ENCODE measurements at regions not wholly inside any gene's neighbourhood (a gene's known extent, or its start where the extent isn't known, plus 50 kb on each side); places are given as distances from the start of the nearest gene placed in this dataset.
"Not testable (repeated sequence)": the region's sequence is repeated elsewhere in the genome, so short reads cannot be mapped to it uniquely, and the experiment has no call there.

GRCh38 chr2:155539028-155539427 lies 793.5 kb downstream of the NR4A2 start:
- H3K36me3 Mint-ChIP-seq; H3K4me1 Mint-ChIP-seq; POLR2A ChIA-PET; H3K27me3 Mint-ChIP-seq (ENCODE audit: low read depth); DNase-seq (ENCODE audit: low spot score); H3K27ac Mint-ChIP-seq; ATAC-seq; H3K9me3 Mint-ChIP-seq; CTCF ChIA-PET; H3K4me3 Mint-ChIP-seq: not testable (repeated sequence)

GRCh38 chr2:155528034-155528433 lies 804.5 kb downstream of the NR4A2 start:
- ChIA-PET CTCF (no interaction called here), POLR2A (no interaction called here)
- Mint-ChIP-seq H3K27ac (no peak overlapping the region), H3K4me1 (no peaks in the 10 kb centered on the region), H3K27me3 (ENCODE audit: low read depth) (no peaks in the 10 kb centered on the region), H3K36me3 (no peaks in the 10 kb centered on the region), H3K9me3 (no peaks in the 10 kb centered on the region), H3K4me3 (no peak overlapping the region)
- ATAC-seq = no peak
- DNase-seq (ENCODE audit: low spot score) = no peak
- TF ChIP-seq ZNF425 (CRISPR knock-in tag; conservative IDR thresholded peaks at IDR 0.05) = no peak
- TF ChIP-seq KAT7 (CRISPR knock-in tag; IDR thresholded peaks at IDR 0.05; ENCODE audit: borderline replicate concordance) = no peak
- no peak for TF ChIP-seq ESRRA (CRISPR knock-in tag; IDR thresholded peaks at IDR 0.05; ENCODE audit: borderline replicate concordance)
- no peak for TF ChIP-seq OVOL2 (CRISPR knock-in tag; IDR thresholded peaks at IDR 0.05; ENCODE audit: borderline replicate concordance)
- no peak for TF ChIP-seq RELA (CRISPR knock-in tag; IDR thresholded peaks at IDR 0.05; ENCODE audit: borderline replicate concordance)
- no peak for TF ChIP-seq TEAD4 (CRISPR knock-in tag; IDR thresholded peaks at IDR 0.05)
- no peak for TF ChIP-seq RORB (CRISPR knock-in tag; IDR thresholded peaks at IDR 0.05)
- TF ChIP-seq ZNF671 (CRISPR knock-in tag; IDR thresholded peaks at IDR 0.05) = no peak

GRCh38 chr2:155525199-155525598 lies 807.3 kb downstream of the NR4A2 start:
- Mint-ChIP-seq H3K27me3 (ENCODE audit: low read depth) (no peaks in the 10 kb centered on the region), H3K4me1 (no peaks in the 10 kb centered on the region), H3K9me3 (no peaks in the 10 kb centered on the region), H3K4me3 (no peak overlapping the region), H3K27ac (no peak overlapping the region), H3K36me3 (no peaks in the 10 kb centered on the region)
- ATAC-seq = no peak
- DNase-seq (ENCODE audit: low spot score) = no peak
- POLR2A ChIA-PET = no interaction called here
- CTCF ChIA-PET = no interaction called here
- TF ChIP-seq ZNF396 (CRISPR knock-in tag; IDR thresholded peaks at IDR 0.05; ENCODE audit: borderline replicate concordance) = no peak
- TF ChIP-seq STAT6 (CRISPR knock-in tag; conservative IDR thresholded peaks at IDR 0.05; ENCODE audit: low read depth) = no peak
- no peak for TF ChIP-seq ZNF425 (CRISPR knock-in tag; conservative IDR thresholded peaks at IDR 0.05)
- TF ChIP-seq E2F5 (CRISPR knock-in tag; IDR thresholded peaks at IDR 0.05) = no peak
- no peak for TF ChIP-seq ATF6 (CRISPR knock-in tag; IDR thresholded peaks at IDR 0.05)
- TF ChIP-seq ZNF219 (CRISPR knock-in tag; IDR thresholded peaks at IDR 0.05; ENCODE audit: borderline replicate concordance) = no peak
- TF ChIP-seq GTF2I (CRISPR knock-in tag; conservative IDR thresholded peaks at IDR 0.05) = no peak
- no peak for TF ChIP-seq ERG (CRISPR knock-in tag; IDR thresholded peaks at IDR 0.05)
- no peak for TF ChIP-seq ZMAT4 (CRISPR knock-in tag; IDR thresholded peaks at IDR 0.05)
- no peak for TF ChIP-seq HMGXB4 (CRISPR knock-in tag; IDR thresholded peaks at IDR 0.05)
- no peak for TF ChIP-seq EMX1 (CRISPR knock-in tag; IDR thresholded peaks at IDR 0.05)
